ENCODE measurements at regions not wholly inside any gene's neighbourhood (a gene's known extent, or its start where the extent isn't known, plus 50 kb on each side); places are given as distances from the start of the nearest gene placed in this dataset.

GRCh38 chr7:41059796-41060195 lies 643.1 kb downstream of the INHBA start:
- no peak for FAIRE-seq

GRCh38 chr7:41058986-41059741 lies 643.7 kb downstream of the INHBA start:
- FAIRE-seq: no peak

- FAIRE-seq: no peak
These were observed 647.8 kb downstream of the INHBA start for GRCh38 chr7:41054960-41055661.

- no peak for FAIRE-seq
These were observed 649.1 kb downstream of the INHBA start for GRCh38 chr7:41053820-41054219.

GRCh38 chr7:41052736-41053135 lies 650.2 kb downstream of the INHBA start:
- FAIRE-seq: no peak

GRCh38 chr7:41052201-41052600 lies 650.7 kb downstream of the INHBA start:
- no peak for FAIRE-seq

GRCh38 chr7:41051535-41051934 lies 651.4 kb downstream of the INHBA start:
- no peak for FAIRE-seq

- FAIRE-seq: no peak
These were observed 651.8 kb downstream of the INHBA start for GRCh38 chr7:41051062-41051461.

- no peak for FAIRE-seq
These were observed 654.1 kb downstream of the INHBA start for GRCh38 chr7:41048771-41049170.

GRCh38 chr7:41047789-41048191 lies 655.1 kb downstream of the INHBA start:
- no peak for FAIRE-seq

GRCh38 chr7:41047211-41047610 lies 655.7 kb downstream of the INHBA start:
- no peak for FAIRE-seq

GRCh38 chr7:41046776-41047175 lies 656.1 kb downstream of the INHBA start:
- FAIRE-seq: no peak

- no peak for FAIRE-seq
These were observed 656.6 kb downstream of the INHBA start for GRCh38 chr7:41046221-41046761.

GRCh38 chr7:41045556-41046123 lies 657.2 kb downstream of the INHBA start:
- FAIRE-seq: no peak

- no peak for FAIRE-seq
These were observed 662.9 kb downstream of the INHBA start for GRCh38 chr7:41039981-41040380.

- FAIRE-seq: no peak
These were observed 663.4 kb downstream of the INHBA start for GRCh38 chr7:41039386-41039953.

- FAIRE-seq: no peak
These were observed 664.7 kb downstream of the INHBA start for GRCh38 chr7:41038211-41038610.

- no peak for FAIRE-seq
These were observed 665.2 kb downstream of the INHBA start for GRCh38 chr7:41037691-41038090.

- no peak for FAIRE-seq
These were observed 667.1 kb downstream of the INHBA start for GRCh38 chr7:41035794-41036193.

GRCh38 chr7:41033500-41033899 lies 669.4 kb downstream of the INHBA start:
- no peak for FAIRE-seq

- FAIRE-seq: no peak
These were observed 672.2 kb downstream of the INHBA start for GRCh38 chr7:41030673-41031072.

GRCh38 chr7:41029072-41029499 lies 673.8 kb downstream of the INHBA start:
- FAIRE-seq: no peak

GRCh38 chr7:41028580-41028979 lies 674.3 kb downstream of the INHBA start:
- no peak for FAIRE-seq
